ENCODE measurements at regions not wholly inside any gene's neighbourhood (a gene's known extent, or its start where the extent isn't known, plus 50 kb on each side); places are given as distances from the start of the nearest gene placed in this dataset.

DNA sequence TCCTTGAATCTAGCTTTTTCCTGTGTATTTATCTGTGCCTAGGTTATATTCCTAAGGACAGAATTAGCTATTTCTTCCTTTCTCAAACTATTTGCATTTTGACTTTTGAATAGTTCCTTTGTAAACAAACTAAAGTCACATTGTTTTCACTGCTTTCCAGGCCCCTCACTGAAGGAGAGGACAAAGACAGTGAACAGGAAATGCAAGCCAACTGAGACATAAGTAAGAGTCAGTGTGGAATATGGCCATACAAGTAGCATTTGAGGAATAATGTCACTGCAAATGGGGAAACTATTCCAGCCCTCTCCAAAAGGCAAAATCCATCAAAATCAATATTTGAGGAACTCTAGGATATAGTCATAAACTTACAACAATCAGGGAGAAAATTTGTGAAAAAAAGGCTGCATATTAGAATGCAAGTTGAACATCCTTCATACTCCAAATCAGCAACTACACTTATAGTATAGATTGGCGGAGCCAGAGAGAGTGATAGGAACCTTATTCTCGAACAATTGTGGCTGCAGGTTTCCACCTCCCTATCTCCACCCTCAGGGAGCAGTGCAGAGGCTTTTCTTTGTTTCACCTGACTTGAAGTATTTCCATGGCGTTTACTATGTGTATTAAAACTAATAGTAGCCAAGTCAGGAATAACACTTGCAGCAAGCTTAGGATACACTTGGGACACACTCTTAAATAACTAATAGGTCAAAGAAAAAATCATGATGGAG is 1110.4 kb upstream of the ADGRL3 start:
- intact Hi-C loops (cut with micrococcal nuclease) (no loop called here), dilution Hi-C loops (cut with MboI; ENCODE audit: extremely low pct_ligation_motif_present, low sequenced_read_pairs) (no loop called here)
- H3K4me3 ChIP-seq (replicated peaks in 1 of 3; ENCODE audit: insufficient read depth in 1 of 3, low read depth in 1 of 3, low read length in 3 of 3), result no peak overlapping the region
- ChIA-PET CTCF (no interaction called here), POLR2A (no interaction called here)
- no peaks in the 10 kb centered on the region for H4K20me1 ChIP-seq (replicated peaks; ENCODE audit: control insufficient read depth, extremely low read depth, insufficient read depth, low read length)
- H3K9me1 ChIP-seq (replicated peaks; ENCODE audit: control insufficient read depth, extremely low read depth, insufficient read depth, low read length), result no peaks in the 10 kb centered on the region
- H3K4me1 ChIP-seq (ENCODE audit: control insufficient read depth, extremely low read depth, insufficient read depth, low read length), result no peaks in the 10 kb centered on the region
- no peaks in the 10 kb centered on the region for H3K79me2 ChIP-seq (ENCODE audit: control insufficient read depth, insufficient read depth, low read length)
- H3K36me3 ChIP-seq (ENCODE audit: control insufficient read depth in 2 of 2, extremely low read depth in 1 of 2, insufficient read depth in 2 of 2, low read length in 2 of 2), result no peaks in the 10 kb centered on the region
- H3K9ac ChIP-seq (replicated peaks; ENCODE audit: extremely low read depth, insufficient read depth, low read length), result no peak overlapping the region
- no TSS peak for BruUV-seq (replicated peaks)
- FAIRE-seq (no peak), DNase-seq (ENCODE audit: low read depth, low spot score) (no peak)
- no peaks in the 10 kb centered on the region for H3K9me3 ChIP-seq (replicated peaks; ENCODE audit: control insufficient read depth, insufficient read depth, low read length)
- no peak for TF ChIP-seq FOS (IDR thresholded peaks at IDR 0.05; ENCODE audit: borderline replicate concordance, insufficient read depth, low read length)
- no peak for TF ChIP-seq POLR2AphosphoS5 (IDR thresholded peaks at IDR 0.05; ENCODE audit: insufficient read depth, low read depth, low read length)
- TF ChIP-seq, protein P1, sequence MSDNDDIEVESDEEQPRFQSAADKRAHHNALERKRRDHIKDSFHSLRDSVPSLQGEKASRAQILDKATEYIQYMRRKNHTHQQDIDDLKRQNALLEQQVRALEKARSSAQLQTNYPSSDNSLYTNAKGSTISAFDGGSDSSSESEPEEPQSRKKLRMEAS (IDR thresholded peaks at IDR 0.05; ENCODE audit: insufficient read depth, insufficient read length), result no peak
- TF ChIP-seq POLR2A (IDR thresholded peaks at IDR 0.05; ENCODE audit: low read depth, low read length), result no peak
- TF ChIP-seq GATA2 (IDR thresholded peaks at IDR 0.05; ENCODE audit: insufficient read depth, insufficient read length, low read depth, low read length), result no peak
- no peak for TF ChIP-seq EZH2 (IDR thresholded peaks at IDR 0.05; ENCODE audit: borderline replicate concordance, low read depth, low read length, severe bottlenecking)
- no peak overlapping the region for H2AFZ ChIP-seq (ENCODE audit: low read depth, low read length)
- no peaks in the 10 kb centered on the region for H3K27me3 ChIP-seq (ENCODE audit: control insufficient read depth in 2 of 2, insufficient read depth in 2 of 2, low read length in 2 of 2)
- H3K4me2 ChIP-seq (ENCODE audit: insufficient read depth, low read length), result no peak overlapping the region
- H3K27ac ChIP-seq (ENCODE audit: insufficient read depth, low read depth, low read length), result no peak overlapping the region

DNA sequence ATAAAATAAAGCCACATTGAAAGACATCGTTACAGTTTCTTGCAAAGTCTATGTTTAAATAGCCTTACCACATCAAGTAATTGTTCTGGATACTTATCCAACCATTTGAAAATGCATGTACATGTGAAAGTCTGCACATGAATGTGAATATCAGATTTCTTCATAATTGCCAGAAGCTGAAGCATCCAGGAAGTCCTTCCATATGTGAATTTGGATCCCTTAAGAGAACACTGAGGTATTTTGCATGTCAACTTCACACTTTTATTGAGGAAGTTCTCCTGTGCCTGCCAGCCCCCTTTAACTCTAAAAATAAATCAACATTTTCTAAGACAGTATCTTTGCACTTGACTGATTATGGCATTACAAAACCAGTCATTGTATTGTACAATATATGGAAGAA is 1103.5 kb upstream of the ADGRL3 start:
- BruUV-seq (replicated peaks), result no TSS peak
- dilution Hi-C loops (cut with MboI; ENCODE audit: extremely low pct_ligation_motif_present, low sequenced_read_pairs) (no loop called here), intact Hi-C loops (cut with micrococcal nuclease) (no loop called here)
- no peaks in the 10 kb centered on the region for H3K9me1 ChIP-seq (replicated peaks; ENCODE audit: control insufficient read depth, extremely low read depth, insufficient read depth, low read length)
- TF ChIP-seq, protein P2, sequence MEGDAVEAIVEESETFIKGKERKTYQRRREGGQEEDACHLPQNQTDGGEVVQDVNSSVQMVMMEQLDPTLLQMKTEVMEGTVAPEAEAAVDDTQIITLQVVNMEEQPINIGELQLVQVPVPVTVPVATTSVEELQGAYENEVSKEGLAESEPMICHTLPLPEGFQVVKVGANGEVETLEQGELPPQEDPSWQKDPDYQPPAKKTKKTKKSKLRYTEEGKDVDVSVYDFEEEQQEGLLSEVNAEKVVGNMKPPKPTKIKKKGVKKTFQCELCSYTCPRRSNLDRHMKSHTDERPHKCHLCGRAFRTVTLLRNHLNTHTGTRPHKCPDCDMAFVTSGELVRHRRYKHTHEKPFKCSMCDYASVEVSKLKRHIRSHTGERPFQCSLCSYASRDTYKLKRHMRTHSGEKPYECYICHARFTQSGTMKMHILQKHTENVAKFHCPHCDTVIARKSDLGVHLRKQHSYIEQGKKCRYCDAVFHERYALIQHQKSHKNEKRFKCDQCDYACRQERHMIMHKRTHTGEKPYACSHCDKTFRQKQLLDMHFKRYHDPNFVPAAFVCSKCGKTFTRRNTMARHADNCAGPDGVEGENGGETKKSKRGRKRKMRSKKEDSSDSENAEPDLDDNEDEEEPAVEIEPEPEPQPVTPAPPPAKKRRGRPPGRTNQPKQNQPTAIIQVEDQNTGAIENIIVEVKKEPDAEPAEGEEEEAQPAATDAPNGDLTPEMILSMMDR (IDR thresholded peaks at IDR 0.05; ENCODE audit: extremely low read depth in 1 of 2, insufficient read depth in 1 of 2, low read depth in 1 of 2, low read length in 2 of 2), result no peak
- TF ChIP-seq GATA2 (IDR thresholded peaks at IDR 0.05; ENCODE audit: insufficient read depth, insufficient read length, low read depth, low read length) (no peak), FOS (IDR thresholded peaks at IDR 0.05; ENCODE audit: borderline replicate concordance, insufficient read depth, low read length) (no peak)
- H4K20me1 ChIP-seq (replicated peaks; ENCODE audit: control insufficient read depth, extremely low read depth, insufficient read depth, low read length), result no peaks in the 10 kb centered on the region
- H3K4me3 ChIP-seq (replicated peaks in 1 of 3; ENCODE audit: insufficient read depth in 1 of 3, low read depth in 1 of 3, low read length in 3 of 3), result no peak overlapping the region
- H3K27ac ChIP-seq (ENCODE audit: insufficient read depth, low read depth, low read length), result no peak overlapping the region
- no peak overlapping the region for H2AFZ ChIP-seq (ENCODE audit: low read depth, low read length)
- H3K9me3 ChIP-seq (replicated peaks; ENCODE audit: control insufficient read depth, insufficient read depth, low read length), result no peaks in the 10 kb centered on the region
- H3K4me2 ChIP-seq (ENCODE audit: insufficient read depth, low read length), result no peak overlapping the region
- H3K36me3 ChIP-seq (ENCODE audit: control insufficient read depth in 2 of 2, extremely low read depth in 1 of 2, insufficient read depth in 2 of 2, low read length in 2 of 2), result no peaks in the 10 kb centered on the region
- ChIA-PET POLR2A (no interaction called here), CTCF (no interaction called here)
- H3K27me3 ChIP-seq (ENCODE audit: control insufficient read depth in 2 of 2, insufficient read depth in 2 of 2, low read length in 2 of 2), result no peaks in the 10 kb centered on the region
- H3K79me2 ChIP-seq (ENCODE audit: control insufficient read depth, insufficient read depth, low read length), result no peaks in the 10 kb centered on the region
- no peak for DNase-seq (ENCODE audit: low read depth, low spot score)
- H3K9ac ChIP-seq (replicated peaks; ENCODE audit: extremely low read depth, insufficient read depth, low read length), result no peak overlapping the region
- H3K4me1 ChIP-seq (ENCODE audit: control insufficient read depth, extremely low read depth, insufficient read depth, low read length), result no peaks in the 10 kb centered on the region
- no peak for FAIRE-seq
